NCI-H748 (cell line): ENCODE measurements at regions not wholly inside any gene's neighbourhood (a gene's known extent, or its start where the extent isn't known, plus 50 kb on each side); places are given as distances from the start of the nearest gene placed in this dataset.
A peak's percentile ranks its signal among the peaks of the same experiment; 100 is the strongest.
"Not testable (repeated sequence)": the region's sequence is repeated elsewhere in the genome, so short reads cannot be mapped to it uniquely, and the experiment has no call there.

Experiments used
- DNase-seq: peaks from one replicate; lab custom pipeline; 2025; ENCODE audit not compliant: unreplicated experiment; lab: John Stamatoyannopoulos, UW

DNA sequence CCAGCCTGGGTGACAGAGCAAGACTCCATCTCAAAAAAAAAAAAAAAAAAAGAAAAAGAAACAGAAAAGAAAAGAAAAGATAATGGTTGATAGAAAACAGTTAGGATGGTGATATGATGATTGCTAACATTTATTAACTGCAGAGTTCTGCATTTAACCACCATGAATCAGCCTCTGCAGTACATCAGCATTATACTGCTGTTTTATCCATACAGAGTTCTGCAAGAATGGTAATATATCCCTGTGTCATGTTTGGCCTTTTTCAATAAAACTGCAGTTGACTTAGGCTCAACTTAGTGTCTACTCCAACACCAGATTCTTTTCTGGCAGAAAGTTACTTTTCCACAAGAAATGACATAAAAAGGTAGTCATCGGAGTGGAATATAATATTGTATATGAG is 62.6 kb downstream of the DUSP6 start:
- no peak for DNase-seq

DNA sequence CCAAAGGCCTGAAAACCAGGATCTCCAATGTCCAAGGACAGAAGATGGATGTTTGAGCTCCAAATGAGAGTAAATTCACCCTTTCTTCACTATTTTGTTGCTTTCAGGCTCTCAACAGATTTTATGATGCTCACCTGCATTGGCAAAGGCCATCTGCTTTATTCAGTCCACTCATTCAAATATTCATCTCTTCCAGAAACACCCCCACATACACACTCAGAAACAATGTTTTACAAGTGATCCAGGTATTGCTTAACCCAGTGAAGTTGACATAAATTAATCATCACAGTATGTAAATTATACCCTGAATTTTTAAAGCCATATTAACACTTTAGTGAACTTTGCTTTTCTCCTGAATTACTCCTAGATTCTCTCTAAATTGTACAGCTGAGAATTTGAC is 63.3 kb downstream of the DUSP6 start:
- no peak for DNase-seq

DNA sequence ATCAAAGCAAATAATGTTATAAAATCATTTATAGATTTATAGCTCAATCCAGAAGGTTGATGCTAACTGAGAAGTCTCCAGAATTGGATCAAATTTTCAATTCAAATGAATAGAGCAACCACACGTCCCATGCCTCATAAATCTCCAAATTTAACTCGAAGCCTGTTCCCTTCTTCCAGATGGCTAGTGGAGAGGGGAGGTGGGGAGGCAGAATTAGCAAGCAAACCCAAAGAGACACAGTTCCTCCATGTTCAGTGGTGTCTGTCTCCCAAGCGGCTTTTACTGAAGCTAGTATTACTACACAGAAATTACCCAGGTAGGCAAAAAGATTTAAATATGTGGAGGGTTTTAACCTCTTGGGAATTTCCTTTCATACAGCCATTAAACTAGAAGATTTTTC is 65.8 kb downstream of the DUSP6 start:
- no peak for DNase-seq

DNA sequence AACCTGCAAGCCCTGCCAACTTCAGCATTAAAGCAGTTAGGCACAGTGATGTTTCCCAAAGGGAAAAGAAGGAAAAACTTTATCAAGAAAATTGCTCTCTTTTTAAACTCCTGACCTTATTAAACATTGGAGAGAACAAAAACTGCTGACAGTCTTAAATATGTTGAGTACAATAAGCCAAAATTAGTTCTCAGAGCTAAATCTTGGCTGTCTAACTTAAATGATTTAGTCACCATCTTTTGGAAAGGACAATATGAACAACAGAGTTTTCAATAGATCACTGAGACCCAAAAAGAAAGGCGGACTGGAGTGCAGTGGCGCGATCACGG is 70.8 kb downstream of the DUSP6 start:
- no peak for DNase-seq

DNA sequence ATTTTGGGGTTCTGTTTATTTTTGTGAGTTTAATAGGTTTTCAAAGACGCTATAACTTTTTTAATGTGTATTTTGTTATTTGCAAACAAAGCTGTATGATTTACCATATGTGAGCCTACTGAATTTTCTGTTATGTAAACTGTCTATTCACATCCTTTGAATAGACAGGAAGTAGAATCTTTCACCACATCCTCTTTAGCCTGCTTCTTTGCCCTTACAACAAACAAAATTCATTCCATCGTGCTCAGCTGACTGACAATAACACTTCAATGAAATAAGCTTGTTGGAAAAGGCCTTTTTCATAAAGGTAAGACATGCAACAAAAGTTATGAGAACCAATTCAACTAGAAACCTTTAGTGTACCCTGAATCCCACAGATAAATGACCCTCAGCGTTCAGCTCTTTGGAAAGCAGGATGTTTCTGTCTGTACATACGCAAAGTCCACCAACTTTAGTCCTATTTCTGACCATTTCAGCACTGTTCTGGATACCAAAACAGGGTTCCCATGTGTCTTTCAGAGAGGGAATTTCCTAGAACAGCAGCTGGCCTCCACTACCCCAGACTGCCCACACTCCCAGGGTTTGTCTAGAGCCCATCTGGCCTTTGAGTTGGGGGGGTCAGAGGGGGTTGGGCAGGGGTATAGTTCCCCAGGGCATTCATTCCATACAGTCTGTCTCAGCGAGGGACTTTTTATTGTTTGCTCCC is 71.3 kb downstream of the DUSP6 start:
- DNase-seq = peak; percentile 38

DNA sequence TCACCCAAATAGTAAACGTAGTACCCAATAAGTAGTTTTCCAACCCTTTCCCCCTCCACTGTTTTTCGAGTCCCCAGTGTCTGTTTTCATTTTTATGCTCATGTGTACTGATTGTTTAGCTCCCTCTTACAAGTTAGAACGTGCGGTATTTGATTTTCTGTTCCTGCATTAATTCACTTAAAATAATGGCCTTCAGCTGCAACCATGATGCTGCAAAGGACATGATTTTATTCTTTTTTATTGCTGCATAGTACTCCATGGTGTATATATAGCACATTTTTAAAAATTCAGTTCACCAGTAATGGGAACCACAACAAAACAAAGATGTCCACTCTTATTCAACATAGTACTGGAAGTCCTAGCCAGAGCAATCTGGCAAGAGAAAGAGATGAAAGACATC is 72.8 kb downstream of the DUSP6 start:
- DNase-seq = no peak

DNA sequence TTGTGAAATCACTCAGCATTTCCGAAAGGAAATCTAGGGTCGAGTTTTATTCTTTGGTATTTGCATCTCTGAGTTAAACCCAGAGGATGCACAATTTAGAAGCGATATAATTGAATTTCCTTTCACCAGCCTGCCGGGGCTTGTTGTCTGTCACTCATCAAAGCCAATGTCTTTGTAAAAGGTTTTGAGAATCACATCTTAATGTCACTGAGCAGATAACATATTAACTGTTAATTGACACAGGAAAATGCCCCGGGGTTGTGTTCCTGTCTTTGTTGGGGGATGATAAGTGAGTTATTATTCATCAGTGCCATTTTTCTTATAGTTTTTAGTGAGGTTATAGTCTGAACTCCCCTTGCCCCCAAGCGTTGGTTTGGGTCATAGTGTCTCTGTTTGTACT is 73.4 kb downstream of the DUSP6 start:
- DNase-seq = no peak

DNA sequence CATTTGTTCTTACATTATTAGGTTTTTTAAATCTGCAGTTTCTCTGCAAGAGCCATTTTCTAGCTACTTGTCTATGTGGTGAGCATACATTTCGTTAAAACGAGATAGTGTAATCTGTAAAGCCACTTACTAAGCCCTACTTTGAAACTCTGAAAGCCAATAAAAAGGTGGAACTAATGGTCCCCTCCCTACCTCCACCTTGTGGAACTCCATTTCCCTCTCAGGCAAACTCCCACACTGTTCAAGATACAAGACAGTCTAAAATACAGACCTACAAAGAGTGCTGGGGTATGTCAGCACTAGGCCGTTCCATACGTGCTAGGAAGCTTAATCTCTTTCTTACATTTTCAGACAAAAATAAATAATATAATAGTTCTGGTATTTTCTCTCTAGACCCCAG is 74.1 kb downstream of the DUSP6 start:
- DNase-seq = no peak

DNA sequence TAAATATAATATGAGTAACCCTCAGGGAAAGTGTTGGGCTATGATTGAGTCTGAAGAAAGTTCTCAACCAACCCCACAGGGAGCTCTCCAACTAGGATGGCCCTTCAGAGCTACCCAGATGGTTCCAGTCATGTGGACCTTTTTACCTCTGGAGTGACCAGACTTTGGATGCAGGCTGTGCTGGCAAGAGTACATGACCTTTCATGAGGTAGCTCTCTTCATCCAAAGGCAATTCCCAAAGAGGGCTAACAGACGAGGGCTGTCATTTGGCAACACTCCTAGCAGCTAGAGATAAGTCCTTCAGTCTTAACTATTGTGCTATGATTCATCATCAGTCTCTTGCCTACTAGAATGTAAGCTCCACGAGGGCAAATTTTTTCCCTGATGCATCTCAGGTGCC is 75.4 kb downstream of the DUSP6 start:
- no peak for DNase-seq

DNA sequence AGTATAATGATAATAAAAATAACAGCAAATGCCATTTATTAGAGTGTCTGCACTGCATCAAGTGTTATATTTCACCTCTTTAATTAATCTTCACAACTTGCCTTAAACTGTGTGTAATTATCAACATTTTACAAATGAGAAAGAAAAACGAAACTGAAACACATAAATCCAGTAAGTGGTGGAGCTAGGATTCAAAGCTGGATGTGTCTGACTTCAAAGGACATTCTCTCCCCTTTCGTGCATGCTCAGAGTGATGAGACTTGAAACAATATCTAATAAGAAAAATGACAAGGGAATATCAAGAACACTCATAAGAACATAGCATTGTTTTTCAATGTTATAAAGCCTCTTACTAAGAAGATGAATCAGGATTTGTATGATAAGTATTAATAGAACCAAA is 78.8 kb downstream of the DUSP6 start:
- no peak for DNase-seq

DNA sequence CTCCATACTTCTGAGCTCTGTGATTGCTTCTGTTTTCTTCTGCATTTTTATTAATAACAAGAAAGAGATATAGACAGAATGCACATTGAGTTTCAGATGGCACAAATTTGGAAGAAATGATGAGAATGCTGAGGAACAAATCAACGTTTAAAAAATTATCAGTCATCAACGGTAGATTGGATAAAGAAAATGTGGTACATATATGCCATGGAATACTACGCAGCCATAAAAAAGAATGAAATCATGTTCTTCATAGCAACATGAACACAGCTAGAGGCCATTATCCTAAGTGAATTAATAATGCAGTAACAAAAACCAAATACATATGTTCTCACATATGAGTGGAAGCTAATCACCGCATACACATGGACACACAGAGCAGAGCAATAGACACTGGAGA is 81.8 kb downstream of the DUSP6 start:
- no peak for DNase-seq

DNA sequence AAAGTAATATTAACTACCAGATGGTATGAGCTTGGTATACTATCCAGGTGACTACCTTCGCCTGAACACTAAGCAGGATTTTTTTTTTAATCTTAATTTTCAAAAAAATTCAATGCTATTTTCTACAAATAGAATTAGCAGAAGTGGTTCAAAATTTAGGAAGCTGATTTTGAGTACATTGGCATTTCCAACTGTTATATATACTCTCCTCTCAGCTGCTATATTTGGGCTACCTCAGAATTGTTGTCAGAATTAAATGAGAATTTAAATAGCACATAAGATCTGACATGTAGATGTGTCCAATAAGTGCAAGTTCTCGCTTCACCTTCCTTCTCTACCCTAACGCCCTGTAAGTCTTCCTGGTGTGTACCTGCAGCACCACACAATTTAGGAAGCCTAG is 83.1 kb downstream of the DUSP6 start:
- no peak for DNase-seq

DNA sequence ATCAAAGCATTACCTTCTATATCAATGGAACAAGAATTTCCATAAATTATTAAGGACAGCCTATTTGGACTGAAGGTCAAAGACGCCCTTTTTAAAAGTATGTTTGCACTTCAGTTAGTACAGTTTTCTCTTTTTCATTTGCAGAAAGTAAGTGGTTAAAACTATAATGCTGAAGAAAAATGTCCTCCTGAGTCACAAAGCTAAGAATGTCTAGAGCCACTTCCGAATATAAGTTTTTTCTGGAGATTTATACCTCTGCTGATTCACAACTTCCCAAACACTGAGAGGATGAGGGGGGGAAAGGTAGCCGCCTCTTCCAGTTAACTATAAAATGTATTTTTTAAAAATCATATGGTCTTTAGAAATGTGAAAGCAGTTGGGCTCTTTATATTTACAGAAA is 84.9 kb downstream of the DUSP6 start:
- DNase-seq = no peak

DNA sequence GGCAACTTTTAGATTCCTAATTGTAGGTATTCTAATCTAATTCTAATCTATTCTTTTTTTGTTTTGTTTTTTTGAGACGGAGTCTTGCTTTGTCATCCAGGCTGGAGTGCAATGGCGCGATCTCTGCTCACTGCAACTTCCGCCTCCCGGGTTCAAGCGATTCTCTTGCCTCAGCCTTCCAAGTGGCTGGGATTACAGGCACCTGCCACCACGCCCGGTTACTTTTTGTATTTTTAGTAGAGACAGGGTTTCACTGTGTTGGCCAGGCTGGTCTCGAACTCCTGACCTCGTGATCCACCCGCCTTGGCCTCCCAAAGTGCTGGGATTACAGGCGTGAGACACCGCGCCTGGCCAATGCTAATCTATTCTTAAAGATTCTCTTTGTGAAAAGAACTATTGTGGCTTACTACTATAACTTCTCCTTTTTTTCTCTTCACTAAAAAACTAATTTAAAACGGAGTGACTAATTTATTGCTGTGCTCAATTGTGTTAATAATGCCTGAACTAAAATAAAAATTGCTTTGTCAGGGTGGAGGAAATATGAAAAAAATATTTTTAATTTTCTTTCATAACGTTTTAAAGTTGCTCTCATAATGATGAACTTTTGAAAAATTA is 85.6 kb downstream of the DUSP6 start:
- not testable (repeated sequence) for DNase-seq

DNA sequence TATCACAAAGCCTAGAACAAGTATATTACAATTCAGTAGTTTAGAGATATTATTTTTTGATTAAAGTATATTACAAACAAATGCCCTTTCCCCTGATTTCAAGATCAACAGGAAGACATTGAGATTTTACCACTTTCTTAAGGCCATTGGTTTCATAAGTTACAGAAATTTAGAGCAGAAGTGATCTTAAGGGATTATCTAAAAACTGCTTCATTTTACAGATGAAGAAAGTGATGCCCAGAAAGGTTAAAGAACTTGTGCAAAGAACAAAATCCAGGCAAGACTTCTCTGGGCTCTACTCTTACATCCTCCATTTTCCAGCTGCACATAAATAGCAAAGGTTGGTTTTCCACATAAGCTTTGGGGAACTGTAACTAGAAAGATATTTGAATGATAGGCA is 87.5 kb downstream of the DUSP6 start:
- DNase-seq = no peak

DNA sequence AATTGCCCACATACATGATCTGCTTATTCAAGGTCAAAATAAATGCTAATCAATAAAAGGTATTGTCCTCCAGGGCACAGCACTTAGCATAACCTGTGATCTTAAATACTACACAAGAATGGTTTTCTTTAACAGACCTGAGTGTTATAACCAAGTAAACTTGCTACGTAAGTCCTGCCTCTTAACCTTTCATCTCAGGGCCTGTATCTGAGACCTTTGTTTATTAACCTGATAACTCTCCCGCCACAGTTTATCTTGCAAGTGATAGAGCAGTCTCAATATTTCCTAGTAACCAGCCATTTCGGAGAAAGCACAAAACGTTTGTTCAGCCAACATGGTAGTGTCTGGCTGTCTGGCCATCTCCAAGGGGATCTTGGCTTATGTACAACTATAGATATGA is 88.4 kb downstream of the DUSP6 start:
- peak; percentile 14 for DNase-seq

DNA sequence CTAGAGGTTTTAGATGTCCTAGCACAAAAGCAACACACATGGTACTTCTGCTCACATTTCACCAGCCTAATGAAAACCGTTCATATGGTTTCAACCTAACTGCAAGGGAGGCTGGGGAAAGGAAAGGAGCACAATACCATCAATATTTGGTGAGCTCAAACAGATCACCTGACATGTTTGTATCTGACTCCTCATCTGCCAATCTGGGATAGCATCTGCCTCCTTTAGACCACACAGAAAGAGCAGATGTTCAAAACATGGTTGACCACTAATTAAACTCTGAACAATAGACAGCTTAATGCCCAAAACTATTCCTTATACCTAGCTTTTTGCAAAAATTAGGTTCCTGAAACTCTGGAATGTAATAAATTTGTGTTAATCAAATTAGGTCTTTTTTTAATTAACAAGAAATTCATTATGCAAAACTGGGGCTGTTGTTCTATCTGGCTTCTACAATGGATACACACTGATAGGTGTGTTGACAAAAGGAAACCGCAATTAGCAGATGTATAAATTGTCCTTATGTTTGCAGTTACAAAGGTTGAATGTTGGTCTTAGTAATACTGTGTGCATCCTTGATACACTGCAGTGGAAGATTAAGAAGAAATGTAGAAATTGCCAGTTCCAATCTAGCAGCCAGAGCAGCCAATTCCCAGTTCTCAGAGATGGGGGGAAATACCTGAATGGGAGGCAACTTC is 89.3 kb downstream of the DUSP6 start:
- DNase-seq = peak; percentile 86

DNA sequence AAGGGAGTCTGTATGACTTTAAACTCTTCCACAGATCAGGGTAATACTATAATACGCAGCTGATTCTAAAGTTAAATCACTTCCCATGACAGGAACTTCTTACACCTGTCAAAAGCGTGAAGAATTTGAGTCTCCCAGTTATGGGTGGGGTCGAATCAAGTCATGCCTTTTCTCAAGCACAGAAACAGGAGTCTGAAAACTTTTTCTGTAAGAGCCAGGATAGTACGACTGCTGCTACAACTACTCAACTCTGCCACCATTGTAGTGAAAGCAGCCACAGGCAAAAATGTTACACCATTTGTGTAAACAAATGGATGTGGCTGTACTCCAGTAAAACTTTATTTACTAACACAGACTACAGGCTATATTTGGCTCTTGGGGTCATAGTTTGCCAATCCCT is 90.3 kb downstream of the DUSP6 start:
- no peak for DNase-seq

DNA sequence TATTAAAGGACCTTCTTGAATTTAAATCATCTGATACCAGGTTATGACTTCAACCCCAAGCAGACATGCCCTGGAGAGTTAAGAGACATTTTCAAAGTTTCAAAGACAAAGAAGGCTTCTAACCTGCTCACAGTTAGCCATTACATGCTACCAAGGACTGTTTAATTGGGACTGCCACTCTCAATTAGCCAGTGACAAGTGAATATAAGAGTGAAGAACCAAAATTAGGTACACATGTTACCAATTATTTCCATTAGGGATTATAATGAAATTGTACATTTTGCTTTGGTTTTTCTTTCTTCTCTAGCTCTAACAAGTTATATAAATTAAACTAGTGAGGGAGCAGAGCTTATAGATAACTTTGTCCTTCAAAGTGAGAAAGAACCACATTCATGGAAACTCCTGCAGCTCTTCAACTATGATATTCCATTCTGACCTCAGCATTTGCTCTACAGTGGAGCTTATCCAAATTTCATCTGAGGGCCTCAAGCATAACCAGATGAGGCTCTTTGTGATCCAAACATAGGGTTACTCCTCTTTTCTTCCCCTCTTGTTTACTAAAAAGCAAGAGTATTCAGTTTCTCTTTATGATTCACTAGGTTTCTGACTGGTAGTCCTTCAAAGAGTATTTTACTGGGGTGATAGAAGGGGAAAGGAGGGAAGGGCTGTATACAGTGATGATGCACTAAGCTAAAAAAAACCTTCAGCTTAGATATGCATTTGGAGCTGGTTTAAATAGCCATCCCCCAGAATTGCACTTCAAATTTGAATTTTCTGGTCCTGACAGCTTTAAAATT is 91.3 kb downstream of the DUSP6 start:
- no peak for DNase-seq

DNA sequence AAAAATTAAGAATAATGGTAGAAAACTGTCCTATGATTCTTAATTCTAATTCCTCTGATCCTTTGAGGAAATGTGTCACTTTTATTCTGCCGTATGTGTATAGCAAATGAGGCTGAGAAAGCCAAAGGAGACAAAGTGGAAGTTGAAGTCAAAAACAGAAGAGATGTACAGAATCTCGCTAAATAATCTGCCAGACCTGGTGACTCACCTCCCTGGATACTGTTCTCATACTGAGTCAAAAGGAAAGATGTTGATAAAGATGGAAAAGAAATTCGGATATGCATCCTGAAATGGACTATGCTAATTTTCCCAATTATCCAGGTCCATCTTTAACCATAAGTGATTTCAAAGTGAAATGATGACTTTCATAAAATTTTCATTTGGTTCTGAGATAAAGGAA is 92.5 kb downstream of the DUSP6 start:
- DNase-seq = no peak

DNA sequence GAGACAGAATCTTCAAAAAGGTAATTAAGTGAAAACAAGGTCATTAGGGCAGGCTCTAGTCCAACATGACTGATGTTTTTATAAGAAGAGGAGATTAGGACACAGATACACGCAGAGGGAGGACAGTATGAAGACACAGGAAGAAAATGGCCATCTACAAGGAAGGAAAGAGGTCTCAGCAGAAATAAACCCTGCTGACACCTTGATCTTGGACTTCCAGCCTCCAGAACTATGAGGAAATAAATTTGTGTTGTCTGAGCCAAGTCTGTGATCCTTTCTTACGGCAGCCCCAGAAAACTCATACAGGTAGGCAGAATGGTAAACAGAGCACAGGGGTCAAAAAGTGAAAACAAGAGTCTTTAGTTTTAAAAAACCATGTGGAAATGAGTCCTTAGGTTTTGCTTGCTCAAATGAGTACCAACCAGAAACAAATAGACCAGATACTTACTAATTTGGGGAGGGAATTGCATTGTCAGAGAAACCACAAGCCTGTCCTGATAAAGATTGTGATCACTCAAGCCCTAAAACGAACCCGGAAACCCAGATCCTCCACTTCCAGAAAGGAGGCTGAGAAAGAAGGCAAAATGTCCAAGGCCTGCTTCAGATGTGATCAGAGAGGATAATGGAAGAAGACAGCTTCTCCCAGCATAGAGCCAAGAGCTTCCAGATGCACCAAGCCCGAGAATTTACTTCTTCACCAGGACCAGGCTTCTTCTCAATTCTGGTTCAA is 93.9 kb downstream of the DUSP6 start:
- no peak for DNase-seq
